Fibroblast of lung (primary cell): ENCODE measurements at regions not wholly inside any gene's neighbourhood (a gene's known extent, or its start where the extent isn't known, plus 50 kb on each side); places are given as distances from the start of the nearest gene placed in this dataset.

Experiments
- DNase-seq, 2 donors: peaks; one replicate each; pipeline versions ENCODE4 v3.0.0 to v3.0.0-alpha.2; 2010; ENCODE audit warnings: low read depth in 2 of 2
- H2AFZ ChIP-seq: 2 replicates; pipeline ENCODE4 v1.5.1; 2012; ENCODE audit warnings: low read length, control low read depth, inconsistent platforms
- H3K27ac ChIP-seq: 2 replicates; pipeline ENCODE4 v1.5.1; 2011; ENCODE audit warnings: low read length, control low read depth; ENCODE audit not compliant: insufficient read depth
- H3K27me3 ChIP-seq: 2 replicates; pipeline ENCODE4 v1.5.1; 2011; ENCODE audit warnings: mild to moderate bottlenecking, low read length; ENCODE audit not compliant: control insufficient read depth, insufficient read depth
- H3K36me3 ChIP-seq: 2 replicates; pipeline ENCODE4 v1.5.1; 2011; ENCODE audit warnings: low read length; ENCODE audit not compliant: control insufficient read depth, insufficient read depth
- H3K4me1 ChIP-seq: 2 replicates; pipeline ENCODE4 v1.5.1; 2011; ENCODE audit warnings: low read length; ENCODE audit not compliant: control insufficient read depth, insufficient read depth; ENCODE audit errors: extremely low read depth
- H3K4me2 ChIP-seq: 2 replicates; pipeline ENCODE4 v1.5.1; 2011; ENCODE audit warnings: low read length, control low read depth; ENCODE audit not compliant: insufficient read depth; ENCODE audit errors: extremely low read depth
- H3K4me3 ChIP-seq, 4 experiments: fragments of 200-600 bp in 1 of 4; sonication (generic) in 1 of 4; replicated peaks in 1 of 4; 2 replicates each; pipeline ENCODE4 v1.5.1; 2011 to 2016; ENCODE audit warnings: low read length in 4 of 4, low read depth in 3 of 4, mild to moderate bottlenecking in 3 of 4, control low read depth in 2 of 4, inconsistent platforms in 1 of 4, mixed read lengths in 1 of 4; ENCODE audit not compliant: insufficient read depth in 1 of 4; ENCODE audit errors: control extremely low read depth in 1 of 4
- H3K79me2 ChIP-seq: 2 replicates; pipeline ENCODE4 v1.5.1; 2012; ENCODE audit warnings: mild to moderate bottlenecking, low read length, inconsistent platforms; ENCODE audit not compliant: control insufficient read depth, insufficient read depth
- H3K9ac ChIP-seq: 2 replicates; pipeline ENCODE4 v1.5.1; 2011; ENCODE audit warnings: mild to moderate bottlenecking, low read length, control low read depth; ENCODE audit not compliant: insufficient read depth
- H3K9me3 ChIP-seq: 2 replicates; pipeline ENCODE4 v1.5.1; 2012; ENCODE audit warnings: low read depth, low read length; ENCODE audit not compliant: control insufficient read depth, insufficient read depth
- H4K20me1 ChIP-seq: 2 replicates; pipeline ENCODE4 v1.5.1; 2011; ENCODE audit warnings: low read length; ENCODE audit not compliant: control insufficient read depth, insufficient read depth; ENCODE audit errors: extremely low read depth
- CTCF ChIP-seq, 2 donors: IDR thresholded peaks in 1 of 2; conservative IDR thresholded peaks in 1 of 2; 1 replicate in 1 of 2; 2 replicates in 1 of 2; pipeline ENCODE4 v1.5.1; 2011 to 2012; ENCODE audit warnings: low read length in 2 of 2, control low read depth in 1 of 2, inconsistent platforms in 1 of 2, low read depth in 1 of 2, mild to moderate bottlenecking in 1 of 2
- EZH2 ChIP-seq: IDR thresholded peaks from 2 replicates; pipeline ENCODE4 v1.5.1; 2012; ENCODE audit warnings: low read length, control low read depth, mild to moderate bottlenecking; ENCODE audit errors: missing control alignments

- TF ChIP-seq CTCF (conservative IDR thresholded peaks at IDR 0.05 in 1 of 2, IDR thresholded peaks at IDR 0.05 in 1 of 2; ENCODE audit: low read depth in 1 of 2, low read length in 2 of 2), result no peak
- no peak for TF ChIP-seq EZH2
Measured at GRCh38 chr3:57009802-57010201, 50.7 kb upstream of the SPATA12 start.

GRCh38 chr3:57009367-57009766 lies 51.1 kb upstream of the SPATA12 start:
- peak in 1 of 2 donors; percentile 52 for DNase-seq
- Histone ChIP-seq H3K27ac (no peak overlapping the region), H3K4me1 (peaks cover 13% of the 10 kb centered on the region), H3K4me3 (no peak overlapping the region), H3K79me2 (no peaks in the 10 kb centered on the region), H4K20me1 (no peaks in the 10 kb centered on the region), H3K9me3 (no peaks in the 10 kb centered on the region), H2AFZ (no peak overlapping the region), H3K4me2 (no peak overlapping the region), H3K27me3 (no peaks in the 10 kb centered on the region), H3K36me3 (no peaks in the 10 kb centered on the region), H3K9ac (no peak overlapping the region)
- TF ChIP-seq CTCF (conservative IDR thresholded peaks at IDR 0.05 in 1 of 2, IDR thresholded peaks at IDR 0.05 in 1 of 2; ENCODE audit: low read depth in 1 of 2, low read length in 2 of 2) (no peak), EZH2 (no peak)

More at GRCh38 chr3:57009802-57010201, 50.7 kb upstream of the SPATA12 start:
- Histone ChIP-seq H3K27ac (no peak overlapping the region), H3K27me3 (no peaks in the 10 kb centered on the region), H3K9ac (no peak overlapping the region), H3K36me3 (no peaks in the 10 kb centered on the region), H3K4me3 (no peak overlapping the region), H3K4me1 (peaks cover 13% of the 10 kb centered on the region), H3K4me2 (no peak overlapping the region), H4K20me1 (no peaks in the 10 kb centered on the region), H2AFZ (no peak overlapping the region), H3K9me3 (no peaks in the 10 kb centered on the region), H3K79me2 (no peaks in the 10 kb centered on the region)
- DNase-seq, result no peak

GRCh38 chr3:57007521-57008460 lies 52.7 kb upstream of the SPATA12 start:
- Histone ChIP-seq H3K4me2 (peak overlapping the region; percentile 78), H4K20me1 (no peaks in the 10 kb centered on the region), H3K27ac (peak overlapping the region; percentile 85), H2AFZ (peak overlapping the region; percentile 50), H3K4me3 (peak overlapping the region; percentile 12 to 22 (median 16)), H3K9ac (no peak overlapping the region), H3K36me3 (no peaks in the 10 kb centered on the region), H3K9me3 (no peaks in the 10 kb centered on the region), H3K79me2 (no peaks in the 10 kb centered on the region), H3K4me1 (peaks cover 13% of the 10 kb centered on the region), H3K27me3 (no peaks in the 10 kb centered on the region)
- no peak for TF ChIP-seq CTCF (conservative IDR thresholded peaks at IDR 0.05 in 1 of 2, IDR thresholded peaks at IDR 0.05 in 1 of 2; ENCODE audit: low read depth in 1 of 2, low read length in 2 of 2)
- TF ChIP-seq EZH2, result no peak
- DNase-seq, result peak; percentile 91 to 92
